ENCODE measurements at regions not wholly inside any gene's neighbourhood (a gene's known extent, or its start where the extent isn't known, plus 50 kb on each side); places are given as distances from the start of the nearest gene placed in this dataset.

DNA sequence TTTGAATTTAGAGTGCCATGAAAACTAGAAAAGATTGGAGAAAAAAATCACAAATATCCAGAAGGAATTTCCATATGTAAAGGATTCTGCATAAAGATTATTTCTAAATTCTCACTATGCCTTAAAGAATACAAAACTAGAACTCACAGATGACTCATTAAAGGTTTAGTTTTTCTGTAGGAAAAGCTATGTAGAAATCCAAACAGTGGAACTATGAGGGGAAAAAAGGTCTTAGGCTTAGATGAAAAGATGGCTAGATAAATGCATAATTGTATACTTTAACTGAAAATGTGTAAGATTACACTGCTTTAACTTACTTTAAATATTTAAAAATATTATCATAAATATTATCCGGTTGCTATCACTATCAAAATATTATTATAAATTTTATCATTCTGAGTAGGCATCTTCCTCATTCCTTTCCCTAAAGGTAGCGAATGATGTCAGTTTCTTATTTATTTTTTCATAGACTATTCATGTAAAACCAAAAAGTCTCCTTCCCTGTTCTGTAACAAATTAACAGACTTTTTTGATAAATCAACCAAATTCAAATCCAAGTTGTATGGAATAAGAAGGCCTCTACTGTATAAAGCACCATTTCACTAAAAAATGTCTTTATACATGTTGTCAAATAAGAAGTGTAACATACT lies 69.1 kb upstream of the COMTD1 start:
- H3K27ac Mint-ChIP-seq = no peak overlapping the region
- H3K9me3 Mint-ChIP-seq = peaks cover 6% of the 10 kb centered on the region
- ChIA-PET CTCF (no interaction called here), POLR2A (no interaction called here)
- intact Hi-C loops (cut with micrococcal nuclease) = no loop called here
- peaks cover 4% of the 10 kb centered on the region for H3K27me3 Mint-ChIP-seq
- ATAC-seq = no peak
- H3K4me3 Mint-ChIP-seq = no peak overlapping the region
- TF ChIP-seq, protein P1, sequence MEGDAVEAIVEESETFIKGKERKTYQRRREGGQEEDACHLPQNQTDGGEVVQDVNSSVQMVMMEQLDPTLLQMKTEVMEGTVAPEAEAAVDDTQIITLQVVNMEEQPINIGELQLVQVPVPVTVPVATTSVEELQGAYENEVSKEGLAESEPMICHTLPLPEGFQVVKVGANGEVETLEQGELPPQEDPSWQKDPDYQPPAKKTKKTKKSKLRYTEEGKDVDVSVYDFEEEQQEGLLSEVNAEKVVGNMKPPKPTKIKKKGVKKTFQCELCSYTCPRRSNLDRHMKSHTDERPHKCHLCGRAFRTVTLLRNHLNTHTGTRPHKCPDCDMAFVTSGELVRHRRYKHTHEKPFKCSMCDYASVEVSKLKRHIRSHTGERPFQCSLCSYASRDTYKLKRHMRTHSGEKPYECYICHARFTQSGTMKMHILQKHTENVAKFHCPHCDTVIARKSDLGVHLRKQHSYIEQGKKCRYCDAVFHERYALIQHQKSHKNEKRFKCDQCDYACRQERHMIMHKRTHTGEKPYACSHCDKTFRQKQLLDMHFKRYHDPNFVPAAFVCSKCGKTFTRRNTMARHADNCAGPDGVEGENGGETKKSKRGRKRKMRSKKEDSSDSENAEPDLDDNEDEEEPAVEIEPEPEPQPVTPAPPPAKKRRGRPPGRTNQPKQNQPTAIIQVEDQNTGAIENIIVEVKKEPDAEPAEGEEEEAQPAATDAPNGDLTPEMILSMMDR (IDR thresholded peaks at IDR 0.05) = no peak
- H3K4me1 Mint-ChIP-seq (ENCODE audit: low read depth) = no peaks in the 10 kb centered on the region
- no peak for DNase-seq
- no peaks in the 10 kb centered on the region for H3K36me3 Mint-ChIP-seq (ENCODE audit: low read depth)

DNA sequence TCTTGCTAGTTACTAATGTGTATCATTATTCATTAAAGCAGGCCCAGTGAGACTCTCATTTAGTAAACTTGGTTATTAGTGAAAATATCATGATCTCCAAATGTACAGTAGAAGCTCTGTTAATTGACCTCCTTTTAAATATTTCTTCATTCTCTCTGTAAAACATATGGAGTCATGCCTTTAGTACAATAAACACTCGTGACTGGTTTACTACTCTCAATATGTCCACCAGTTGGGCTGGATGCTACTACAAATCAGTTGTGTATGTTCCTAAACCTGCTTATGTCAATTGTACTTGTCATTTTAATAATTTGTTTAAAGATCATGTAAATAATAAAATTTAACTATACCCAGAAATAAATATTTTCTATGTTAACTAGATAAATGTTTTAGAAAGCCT lies 68.6 kb upstream of the COMTD1 start:
- POLR2A ChIA-PET = no interaction called here
- CTCF ChIA-PET = no interaction called here
- TF ChIP-seq, protein P1 (IDR thresholded peaks at IDR 0.05) = no peak
- H3K36me3 Mint-ChIP-seq (ENCODE audit: low read depth) = no peaks in the 10 kb centered on the region
- peaks cover 6% of the 10 kb centered on the region for H3K9me3 Mint-ChIP-seq
- peaks cover 3% of the 10 kb centered on the region for H3K27me3 Mint-ChIP-seq
- DNase-seq (no peak), ATAC-seq (no peak)
- H3K27ac Mint-ChIP-seq = no peak overlapping the region
- no peak overlapping the region for H3K4me3 Mint-ChIP-seq
- H3K4me1 Mint-ChIP-seq (ENCODE audit: low read depth) = no peaks in the 10 kb centered on the region
- intact Hi-C loops (cut with micrococcal nuclease) = no loop called here

DNA sequence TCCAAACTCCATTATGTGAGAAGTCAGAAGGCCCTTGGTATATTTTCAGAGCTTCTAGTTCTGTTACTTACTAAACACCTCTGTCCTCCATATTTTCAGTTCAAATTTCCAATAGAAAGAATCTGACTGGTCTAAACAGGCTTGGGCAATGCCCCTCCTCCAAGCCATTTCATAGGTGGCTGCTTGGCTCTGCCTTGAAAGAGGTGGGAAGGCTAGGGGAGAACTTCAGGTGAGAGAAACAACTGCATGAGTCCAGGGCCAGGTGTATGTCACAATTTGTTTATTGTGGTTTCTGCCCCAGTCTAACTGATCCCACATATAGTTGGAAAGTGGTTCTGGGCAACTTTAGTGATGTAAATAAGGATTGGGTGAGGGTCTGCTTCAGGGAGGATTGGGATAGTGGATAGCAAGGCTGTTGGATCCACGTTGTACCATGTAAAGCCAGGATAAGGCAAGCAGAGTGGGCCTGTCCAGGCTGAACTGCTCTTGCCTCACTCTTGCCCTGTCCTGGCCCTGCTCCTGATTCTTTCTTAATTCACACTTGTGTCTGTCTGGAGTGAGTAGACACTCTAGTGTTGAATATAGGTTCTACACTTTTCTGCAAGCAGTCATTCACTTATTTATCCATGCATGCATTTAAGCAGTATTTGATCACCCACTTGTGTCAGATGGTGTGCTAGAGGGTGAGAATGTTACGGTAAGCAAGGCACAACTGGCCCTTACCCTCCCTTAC lies 67.5 kb upstream of the COMTD1 start:
- ChIA-PET POLR2A (no interaction called here), CTCF (no interaction called here)
- Mint-ChIP-seq H3K36me3 (ENCODE audit: low read depth) (no peaks in the 10 kb centered on the region), H3K9me3 (peaks cover 6% of the 10 kb centered on the region), H3K4me3 (no peak overlapping the region), H3K4me1 (ENCODE audit: low read depth) (no peaks in the 10 kb centered on the region), H3K27me3 (peaks cover 3% of the 10 kb centered on the region), H3K27ac (no peak overlapping the region)
- no peak for DNase-seq
- ATAC-seq = no peak
- intact Hi-C loops (cut with micrococcal nuclease) = no loop called here
- TF ChIP-seq, protein P1 (IDR thresholded peaks at IDR 0.05) = no peak

DNA sequence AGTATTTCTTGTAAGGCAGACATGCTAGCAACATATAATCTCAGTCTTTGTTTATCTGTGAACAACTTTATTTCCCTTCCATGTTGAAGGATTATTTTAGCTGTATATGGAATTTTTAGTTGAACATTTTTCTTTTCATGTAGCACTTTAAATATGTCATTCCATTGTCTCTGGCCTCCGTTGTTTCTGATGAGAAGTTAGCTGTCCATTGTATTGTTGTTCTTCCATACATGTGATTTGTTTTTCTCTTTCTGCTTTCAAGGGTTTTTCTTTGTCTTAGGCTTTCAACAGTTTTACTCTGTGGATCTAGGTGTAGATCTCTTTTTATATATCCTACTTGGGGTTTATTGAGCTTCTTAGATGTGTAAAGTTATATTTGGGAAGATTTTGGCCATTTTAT lies 66.3 kb upstream of the COMTD1 start:
- Mint-ChIP-seq H3K4me3 (no peak overlapping the region), H3K36me3 (ENCODE audit: low read depth) (no peaks in the 10 kb centered on the region), H3K9me3 (peaks cover 6% of the 10 kb centered on the region), H3K27me3 (peaks cover 3% of the 10 kb centered on the region), H3K27ac (no peak overlapping the region), H3K4me1 (ENCODE audit: low read depth) (no peaks in the 10 kb centered on the region)
- POLR2A ChIA-PET = no interaction called here
- ATAC-seq = no peak
- no peak for DNase-seq
- intact Hi-C loops (cut with micrococcal nuclease) = no loop called here
- CTCF ChIA-PET = no interaction called here
- TF ChIP-seq, protein P1 (IDR thresholded peaks at IDR 0.05) = no peak

DNA sequence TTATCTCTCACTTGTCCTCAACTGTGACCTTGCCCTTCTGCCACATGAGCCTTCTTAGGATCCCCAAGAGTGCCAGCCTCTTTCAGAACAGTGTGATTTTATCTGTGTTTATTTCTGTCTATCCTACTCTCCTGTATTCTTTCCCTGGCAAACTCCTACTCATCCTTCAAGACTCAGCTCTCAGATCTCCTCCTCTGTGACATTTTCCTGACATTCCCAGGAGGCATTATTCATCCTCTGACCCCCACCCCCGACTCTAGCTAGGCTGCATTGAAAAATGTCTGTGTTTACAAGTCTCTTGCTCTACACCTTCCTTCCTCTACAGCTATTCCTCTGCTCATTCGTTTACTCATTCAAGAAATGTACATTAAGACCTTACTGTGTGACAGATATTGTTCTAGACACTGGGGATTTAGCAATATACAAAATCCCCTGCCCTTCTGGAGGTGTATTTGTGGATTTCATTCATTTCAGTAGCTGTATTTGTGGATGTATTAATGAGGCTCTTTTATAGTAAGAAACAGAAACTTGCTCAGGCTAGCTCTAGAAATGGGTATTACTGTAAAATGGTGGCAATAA lies 61.4 kb upstream of the COMTD1 start:
- Mint-ChIP-seq H3K9me3 (peaks cover 1% of the 10 kb centered on the region), H3K27ac (no peak overlapping the region), H3K36me3 (ENCODE audit: low read depth) (no peaks in the 10 kb centered on the region), H3K4me1 (ENCODE audit: low read depth) (peaks cover 2% of the 10 kb centered on the region), H3K4me3 (no peak overlapping the region), H3K27me3 (peaks cover 4% of the 10 kb centered on the region)
- DNase-seq (no peak), ATAC-seq (no peak)
- CTCF ChIA-PET = interaction anchor here (1.5 to 3.8 kb wide), 2 partner anchors 11 to 62 kb away, joined by 4 to 10 read pairs; partner anchors contain the start of gene COMTD1
- TF ChIP-seq, protein P1 (IDR thresholded peaks at IDR 0.05) = no peak
- intact Hi-C loops (cut with micrococcal nuclease) = no loop called here
- POLR2A ChIA-PET = no interaction called here

Data from activated CD8-positive, alpha-beta T cell treated with anti-CD3 and anti-CD28 coated beads for 36 hours (primary cell).